ENCODE measurements at regions not wholly inside any gene's neighbourhood (a gene's known extent, or its start where the extent isn't known, plus 50 kb on each side); places are given as distances from the start of the nearest gene placed in this dataset.

- Histone ChIP-seq H3K4me1 (ENCODE audit: control insufficient read depth in 1 of 2, insufficient read depth in 2 of 2, low read length in 2 of 2) (no peaks in the 10 kb centered on the region), H3K36me3 (ENCODE audit: control insufficient read depth in 1 of 2, insufficient read depth in 2 of 2, low read length in 2 of 2) (no peaks in the 10 kb centered on the region), H3K4me3 (ENCODE audit: low read depth in 1 of 2, low read length in 2 of 2) (no peak overlapping the region), H3K9me3 (ENCODE audit: control insufficient read depth in 1 of 2, low read length in 2 of 2) (no peaks in the 10 kb centered on the region), H3K27me3 (ENCODE audit: control insufficient read depth in 1 of 2, insufficient read depth in 2 of 2, low read length in 2 of 2) (no peaks in the 10 kb centered on the region), H3K9ac (ENCODE audit: low read depth in 1 of 2, low read length in 2 of 2) (no peak overlapping the region), H3K27ac (ENCODE audit: low read depth, low read length) (no peak overlapping the region)
These were observed 359.8 kb upstream of the FAM174A start for GRCh38 chr5:100175346-100175745.

GRCh38 chr5:100165309-100165708 is 369.9 kb upstream of the FAM174A start:
- no peak overlapping the region for H3K4me3 ChIP-seq (ENCODE audit: low read depth in 1 of 2, low read length in 2 of 2)
- H3K27ac ChIP-seq (ENCODE audit: low read depth, low read length), result no peak overlapping the region
- H3K36me3 ChIP-seq (ENCODE audit: control insufficient read depth in 1 of 2, insufficient read depth in 2 of 2, low read length in 2 of 2), result no peaks in the 10 kb centered on the region
- H3K27me3 ChIP-seq (ENCODE audit: control insufficient read depth in 1 of 2, insufficient read depth in 2 of 2, low read length in 2 of 2), result no peaks in the 10 kb centered on the region
- peaks cover 4 to 21% of the 10 kb centered on the region in 2 donors for H3K9me3 ChIP-seq (ENCODE audit: control insufficient read depth in 1 of 2, low read length in 2 of 2)
- H3K4me1 ChIP-seq (ENCODE audit: control insufficient read depth in 1 of 2, insufficient read depth in 2 of 2, low read length in 2 of 2), result no peaks in the 10 kb centered on the region
- H3K9ac ChIP-seq (ENCODE audit: low read depth in 1 of 2, low read length in 2 of 2), result no peak overlapping the region

GRCh38 chr5:100161868-100162267 is 373.3 kb upstream of the FAM174A start:
- Histone ChIP-seq H3K27me3 (ENCODE audit: control insufficient read depth in 1 of 2, insufficient read depth in 2 of 2, low read length in 2 of 2) (no peaks in the 10 kb centered on the region), H3K9ac (ENCODE audit: low read depth in 1 of 2, low read length in 2 of 2) (no peak overlapping the region), H3K4me1 (ENCODE audit: control insufficient read depth in 1 of 2, insufficient read depth in 2 of 2, low read length in 2 of 2) (no peaks in the 10 kb centered on the region), H3K36me3 (ENCODE audit: control insufficient read depth in 1 of 2, insufficient read depth in 2 of 2, low read length in 2 of 2) (no peaks in the 10 kb centered on the region), H3K27ac (ENCODE audit: low read depth, low read length) (no peak overlapping the region), H3K9me3 (ENCODE audit: control insufficient read depth in 1 of 2, low read length in 2 of 2) (peaks cover 6 to 18% of the 10 kb centered on the region in 2 donors), H3K4me3 (ENCODE audit: low read depth in 1 of 2, low read length in 2 of 2) (no peak overlapping the region)

- Histone ChIP-seq H3K27me3 (ENCODE audit: control insufficient read depth in 1 of 2, insufficient read depth in 2 of 2, low read length in 2 of 2) (no peaks in the 10 kb centered on the region), H3K9me3 (ENCODE audit: control insufficient read depth in 1 of 2, low read length in 2 of 2) (peaks cover 4 to 14% of the 10 kb centered on the region in 2 donors), H3K36me3 (ENCODE audit: control insufficient read depth in 1 of 2, insufficient read depth in 2 of 2, low read length in 2 of 2) (no peaks in the 10 kb centered on the region), H3K27ac (ENCODE audit: low read depth, low read length) (no peak overlapping the region), H3K4me3 (ENCODE audit: low read depth in 1 of 2, low read length in 2 of 2) (no peak overlapping the region), H3K4me1 (ENCODE audit: control insufficient read depth in 1 of 2, insufficient read depth in 2 of 2, low read length in 2 of 2) (no peaks in the 10 kb centered on the region), H3K9ac (ENCODE audit: low read depth in 1 of 2, low read length in 2 of 2) (no peak overlapping the region)
These were observed 378.1 kb upstream of the FAM174A start for GRCh38 chr5:100157066-100157465.

GRCh38 chr5:100148239-100148638 is 386.9 kb upstream of the FAM174A start:
- Histone ChIP-seq H3K27ac (ENCODE audit: low read depth, low read length) (no peak overlapping the region), H3K36me3 (ENCODE audit: control insufficient read depth in 1 of 2, insufficient read depth in 2 of 2, low read length in 2 of 2) (no peaks in the 10 kb centered on the region), H3K9ac (ENCODE audit: low read depth in 1 of 2, low read length in 2 of 2) (no peak overlapping the region), H3K4me3 (ENCODE audit: low read depth in 1 of 2, low read length in 2 of 2) (no peak overlapping the region), H3K4me1 (ENCODE audit: control insufficient read depth in 1 of 2, insufficient read depth in 2 of 2, low read length in 2 of 2) (no peaks in the 10 kb centered on the region), H3K27me3 (ENCODE audit: control insufficient read depth in 1 of 2, insufficient read depth in 2 of 2, low read length in 2 of 2) (no peaks in the 10 kb centered on the region), H3K9me3 (ENCODE audit: control insufficient read depth in 1 of 2, low read length in 2 of 2) (no peaks in the 10 kb centered on the region)

GRCh38 chr5:100142607-100143006 is 392.6 kb upstream of the FAM174A start:
- no peaks in the 10 kb centered on the region for H3K36me3 ChIP-seq (ENCODE audit: control insufficient read depth in 1 of 2, insufficient read depth in 2 of 2, low read length in 2 of 2)
- no peak overlapping the region for H3K9ac ChIP-seq (ENCODE audit: low read depth in 1 of 2, low read length in 2 of 2)
- no peaks in the 10 kb centered on the region for H3K4me1 ChIP-seq (ENCODE audit: control insufficient read depth in 1 of 2, insufficient read depth in 2 of 2, low read length in 2 of 2)
- H3K27ac ChIP-seq (ENCODE audit: low read depth, low read length), result no peak overlapping the region
- no peak overlapping the region for H3K4me3 ChIP-seq (ENCODE audit: low read depth in 1 of 2, low read length in 2 of 2)
- H3K27me3 ChIP-seq (ENCODE audit: control insufficient read depth in 1 of 2, insufficient read depth in 2 of 2, low read length in 2 of 2), result no peaks in the 10 kb centered on the region
- H3K9me3 ChIP-seq (ENCODE audit: control insufficient read depth in 1 of 2, low read length in 2 of 2), result no peaks in the 10 kb centered on the region

GRCh38 chr5:100131161-100131560 is 404.0 kb upstream of the FAM174A start:
- Histone ChIP-seq H3K36me3 (ENCODE audit: control insufficient read depth in 1 of 2, insufficient read depth in 2 of 2, low read length in 2 of 2) (no peaks in the 10 kb centered on the region), H3K9ac (ENCODE audit: low read depth in 1 of 2, low read length in 2 of 2) (no peak overlapping the region), H3K9me3 (ENCODE audit: control insufficient read depth in 1 of 2, low read length in 2 of 2) (no peaks in the 10 kb centered on the region), H3K27ac (ENCODE audit: low read depth, low read length) (no peak overlapping the region), H3K4me1 (ENCODE audit: control insufficient read depth in 1 of 2, insufficient read depth in 2 of 2, low read length in 2 of 2) (no peaks in the 10 kb centered on the region), H3K4me3 (ENCODE audit: low read depth in 1 of 2, low read length in 2 of 2) (no peak overlapping the region), H3K27me3 (ENCODE audit: control insufficient read depth in 1 of 2, insufficient read depth in 2 of 2, low read length in 2 of 2) (no peaks in the 10 kb centered on the region)

GRCh38 chr5:100130307-100130706 is 404.9 kb upstream of the FAM174A start:
- Histone ChIP-seq H3K9ac (ENCODE audit: low read depth in 1 of 2, low read length in 2 of 2) (no peak overlapping the region), H3K27ac (ENCODE audit: low read depth, low read length) (no peak overlapping the region), H3K27me3 (ENCODE audit: control insufficient read depth in 1 of 2, insufficient read depth in 2 of 2, low read length in 2 of 2) (no peaks in the 10 kb centered on the region), H3K4me1 (ENCODE audit: control insufficient read depth in 1 of 2, insufficient read depth in 2 of 2, low read length in 2 of 2) (no peaks in the 10 kb centered on the region), H3K36me3 (ENCODE audit: control insufficient read depth in 1 of 2, insufficient read depth in 2 of 2, low read length in 2 of 2) (no peaks in the 10 kb centered on the region), H3K4me3 (ENCODE audit: low read depth in 1 of 2, low read length in 2 of 2) (no peak overlapping the region), H3K9me3 (ENCODE audit: control insufficient read depth in 1 of 2, low read length in 2 of 2) (no peaks in the 10 kb centered on the region)

- Histone ChIP-seq H3K4me3 (ENCODE audit: low read depth in 1 of 2, low read length in 2 of 2) (no peak overlapping the region), H3K27me3 (ENCODE audit: control insufficient read depth in 1 of 2, insufficient read depth in 2 of 2, low read length in 2 of 2) (no peaks in the 10 kb centered on the region), H3K27ac (ENCODE audit: low read depth, low read length) (no peak overlapping the region), H3K36me3 (ENCODE audit: control insufficient read depth in 1 of 2, insufficient read depth in 2 of 2, low read length in 2 of 2) (no peaks in the 10 kb centered on the region), H3K4me1 (ENCODE audit: control insufficient read depth in 1 of 2, insufficient read depth in 2 of 2, low read length in 2 of 2) (no peaks in the 10 kb centered on the region), H3K9me3 (ENCODE audit: control insufficient read depth in 1 of 2, low read length in 2 of 2) (peaks cover 0 to under 1% of the 10 kb centered on the region in 2 donors), H3K9ac (ENCODE audit: low read depth in 1 of 2, low read length in 2 of 2) (no peak overlapping the region)
These were observed 415.3 kb upstream of the FAM174A start for GRCh38 chr5:100119903-100120302.

GRCh38 chr5:100110497-100110896 is 424.7 kb upstream of the FAM174A start:
- H3K27ac ChIP-seq (ENCODE audit: low read depth, low read length), result no peak overlapping the region
- H3K9ac ChIP-seq (ENCODE audit: low read depth in 1 of 2, low read length in 2 of 2), result no peak overlapping the region
- no peaks in the 10 kb centered on the region for H3K27me3 ChIP-seq (ENCODE audit: control insufficient read depth in 1 of 2, insufficient read depth in 2 of 2, low read length in 2 of 2)
- H3K36me3 ChIP-seq (ENCODE audit: control insufficient read depth in 1 of 2, insufficient read depth in 2 of 2, low read length in 2 of 2), result no peaks in the 10 kb centered on the region
- peaks cover 4 to 27% of the 10 kb centered on the region in 2 donors for H3K9me3 ChIP-seq (ENCODE audit: control insufficient read depth in 1 of 2, low read length in 2 of 2)
- H3K4me1 ChIP-seq (ENCODE audit: control insufficient read depth in 1 of 2, insufficient read depth in 2 of 2, low read length in 2 of 2), result no peaks in the 10 kb centered on the region
- no peak overlapping the region for H3K4me3 ChIP-seq (ENCODE audit: low read depth in 1 of 2, low read length in 2 of 2)

GRCh38 chr5:100108883-100109282 is 426.3 kb upstream of the FAM174A start:
- Histone ChIP-seq H3K4me3 (ENCODE audit: low read depth in 1 of 2, low read length in 2 of 2) (no peak overlapping the region), H3K9me3 (ENCODE audit: control insufficient read depth in 1 of 2, low read length in 2 of 2) (peaks cover 3 to 27% of the 10 kb centered on the region in 2 donors), H3K4me1 (ENCODE audit: control insufficient read depth in 1 of 2, insufficient read depth in 2 of 2, low read length in 2 of 2) (no peaks in the 10 kb centered on the region), H3K27ac (ENCODE audit: low read depth, low read length) (no peak overlapping the region), H3K36me3 (ENCODE audit: control insufficient read depth in 1 of 2, insufficient read depth in 2 of 2, low read length in 2 of 2) (no peaks in the 10 kb centered on the region), H3K9ac (ENCODE audit: low read depth in 1 of 2, low read length in 2 of 2) (no peak overlapping the region), H3K27me3 (ENCODE audit: control insufficient read depth in 1 of 2, insufficient read depth in 2 of 2, low read length in 2 of 2) (no peaks in the 10 kb centered on the region)
